ENCODE measurements at regions not wholly inside any gene's neighbourhood (a gene's known extent, or its start where the extent isn't known, plus 50 kb on each side); places are given as distances from the start of the nearest gene placed in this dataset.

GRCh38 chr9:89697553-89697952, 92.7 kb downstream of the GADD45G start:
- TF ChIP-seq CTCF (conservative IDR thresholded peaks at IDR 0.05; ENCODE audit: low read length) (no peak), EZH2phosphoT487 (IDR thresholded peaks at IDR 0.05; ENCODE audit: borderline replicate concordance, low read depth, low read length) (no peak)

All from OCI-LY7 (cell line).